ENCODE measurements at regions not wholly inside any gene's neighbourhood (a gene's known extent, or its start where the extent isn't known, plus 50 kb on each side); places are given as distances from the start of the nearest gene placed in this dataset.

DNA sequence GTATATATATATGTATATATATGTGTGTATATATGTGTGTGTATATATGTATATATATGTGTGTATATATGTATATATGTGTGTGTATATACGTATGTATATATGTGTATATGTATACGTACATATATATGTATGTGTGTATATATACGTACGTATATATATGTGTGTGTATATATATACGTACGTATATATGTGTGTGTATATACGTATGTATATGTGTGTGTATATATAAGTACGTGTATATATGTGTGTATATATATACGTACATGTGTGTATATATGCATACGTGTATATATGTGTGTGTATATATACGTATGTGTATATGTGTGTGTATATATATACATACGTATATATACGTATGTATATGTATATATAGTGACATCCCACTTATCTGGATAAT is 154.4 kb downstream of the CDRT15L2 start:
- TF ChIP-seq, protein P1, sequence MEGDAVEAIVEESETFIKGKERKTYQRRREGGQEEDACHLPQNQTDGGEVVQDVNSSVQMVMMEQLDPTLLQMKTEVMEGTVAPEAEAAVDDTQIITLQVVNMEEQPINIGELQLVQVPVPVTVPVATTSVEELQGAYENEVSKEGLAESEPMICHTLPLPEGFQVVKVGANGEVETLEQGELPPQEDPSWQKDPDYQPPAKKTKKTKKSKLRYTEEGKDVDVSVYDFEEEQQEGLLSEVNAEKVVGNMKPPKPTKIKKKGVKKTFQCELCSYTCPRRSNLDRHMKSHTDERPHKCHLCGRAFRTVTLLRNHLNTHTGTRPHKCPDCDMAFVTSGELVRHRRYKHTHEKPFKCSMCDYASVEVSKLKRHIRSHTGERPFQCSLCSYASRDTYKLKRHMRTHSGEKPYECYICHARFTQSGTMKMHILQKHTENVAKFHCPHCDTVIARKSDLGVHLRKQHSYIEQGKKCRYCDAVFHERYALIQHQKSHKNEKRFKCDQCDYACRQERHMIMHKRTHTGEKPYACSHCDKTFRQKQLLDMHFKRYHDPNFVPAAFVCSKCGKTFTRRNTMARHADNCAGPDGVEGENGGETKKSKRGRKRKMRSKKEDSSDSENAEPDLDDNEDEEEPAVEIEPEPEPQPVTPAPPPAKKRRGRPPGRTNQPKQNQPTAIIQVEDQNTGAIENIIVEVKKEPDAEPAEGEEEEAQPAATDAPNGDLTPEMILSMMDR (IDR thresholded peaks at IDR 0.05): no peak
- TF ChIP-seq POLR2A (IDR thresholded peaks at IDR 0.05; ENCODE audit: low read depth) (no peak), POLR2AphosphoS5 (IDR thresholded peaks at IDR 0.05) (no peak)

Measured in esophagus muscularis mucosa (tissue), 3 donors.